Globus pallidus (tissue), 1 donor: ENCODE measurements at regions not wholly inside any gene's neighbourhood (a gene's known extent, or its start where the extent isn't known, plus 50 kb on each side); places are given as distances from the start of the nearest gene placed in this dataset.
A peak's percentile ranks its signal among the peaks of the same experiment; 100 is the strongest.
"Not testable (repeated sequence)": the region's sequence is repeated elsewhere in the genome, so short reads cannot be mapped to it uniquely, and the experiment has no call there.

Experiments used
- DNase-seq: peaks from one replicate; pipeline ENCODE4 v3.0.0-alpha.2; 2015; ENCODE audit warnings: low spot score

GRCh38 chr15:62503451-62503850, 338.4 kb upstream of the C2CD4B start:
- peak; percentile 30 for DNase-seq

- no peak for DNase-seq
Observed at GRCh38 chr15:62505762-62506161, 340.7 kb upstream of the C2CD4B start.

- no peak for DNase-seq
Observed at GRCh38 chr15:62506217-62506805, 341.2 kb upstream of the C2CD4B start.

- no peak for DNase-seq
Observed at GRCh38 chr15:62509395-62509958, 344.4 kb upstream of the C2CD4B start.

GRCh38 chr15:62510791-62511190, 345.7 kb upstream of the C2CD4B start:
- DNase-seq: no peak

GRCh38 chr15:62512904-62513303, 347.8 kb upstream of the C2CD4B start:
- DNase-seq: no peak

GRCh38 chr15:62513893-62514292, 348.8 kb upstream of the C2CD4B start:
- DNase-seq: no peak

- no peak for DNase-seq
Observed at GRCh38 chr15:62515696-62516395, 350.8 kb upstream of the C2CD4B start.

- no peak for DNase-seq
Observed at GRCh38 chr15:62517541-62517940, 352.5 kb upstream of the C2CD4B start.

- DNase-seq: not testable (repeated sequence)
Observed at GRCh38 chr15:62518666-62519065, 353.6 kb upstream of the C2CD4B start.

GRCh38 chr15:62519900-62520299, 354.8 kb upstream of the C2CD4B start:
- no peak for DNase-seq

GRCh38 chr15:62520887-62521286, 355.8 kb upstream of the C2CD4B start:
- no peak for DNase-seq

GRCh38 chr15:62521396-62521795, 356.3 kb upstream of the C2CD4B start:
- no peak for DNase-seq

GRCh38 chr15:62524848-62525247, 359.8 kb upstream of the C2CD4B start:
- DNase-seq: no peak

- no peak for DNase-seq
Observed at GRCh38 chr15:62527387-62527786, 362.3 kb upstream of the C2CD4B start.

GRCh38 chr15:62528505-62528904, 363.4 kb upstream of the C2CD4B start:
- no peak for DNase-seq

GRCh38 chr15:62532367-62532766, 367.3 kb upstream of the C2CD4B start:
- DNase-seq: no peak

- no peak for DNase-seq
Observed at GRCh38 chr15:62533687-62534086, 368.6 kb upstream of the C2CD4B start.

- no peak for DNase-seq
Observed at GRCh38 chr15:62534996-62535395, 369.9 kb upstream of the C2CD4B start.

- DNase-seq: no peak
Observed at GRCh38 chr15:62539236-62539635, 374.2 kb upstream of the C2CD4B start.

GRCh38 chr15:62541250-62541649, 376.2 kb upstream of the C2CD4B start:
- no peak for DNase-seq

- DNase-seq: no peak
Observed at GRCh38 chr15:62541846-62542245, 376.8 kb upstream of the C2CD4B start.

- no peak for DNase-seq
Observed at GRCh38 chr15:62544446-62544845, 379.4 kb upstream of the C2CD4B start.
